Neuronal stem cell (in vitro differentiated cells): ENCODE measurements at regions not wholly inside any gene's neighbourhood (a gene's known extent, or its start where the extent isn't known, plus 50 kb on each side); places are given as distances from the start of the nearest gene placed in this dataset.

Source experiments
- DNase-seq: peaks from one replicate; pipeline ENCODE4 v3.0.0-alpha.2; 2013; ENCODE audit warnings: low spot score
- H2AFZ ChIP-seq: one replicate; pipeline ENCODE4 v1.6.1; 2013; ENCODE audit warnings: mild to moderate bottlenecking, low read length, inconsistent platforms
- H2AK5ac ChIP-seq: 2 replicates; pipeline ENCODE4 v1.6.1; 2013; ENCODE audit warnings: low read depth, mild to moderate bottlenecking, inconsistent platforms, low read length, moderate library complexity, mixed read lengths
- H2BK120ac ChIP-seq: 2 replicates; pipeline ENCODE4 v1.6.1; 2013; ENCODE audit warnings: low read depth, mild to moderate bottlenecking, inconsistent platforms, low read length, moderate library complexity, mixed read lengths
- H2BK12ac ChIP-seq: one replicate; pipeline ENCODE4 v1.6.1; 2013; ENCODE audit warnings: low read length, inconsistent platforms
- H2BK15ac ChIP-seq: 2 replicates; pipeline ENCODE4 v1.6.1; 2013; ENCODE audit warnings: mild to moderate bottlenecking, low read length, inconsistent platforms, mixed read lengths
- H2BK5ac ChIP-seq: one replicate; pipeline ENCODE4 v1.6.1; 2013; ENCODE audit warnings: inconsistent platforms, mild to moderate bottlenecking, low read length, moderate library complexity
- H3K14ac ChIP-seq: one replicate; pipeline ENCODE4 v1.6.1; 2013; ENCODE audit warnings: low read length, inconsistent platforms
- H3K18ac ChIP-seq: 2 replicates; pipeline ENCODE4 v1.6.1; 2013; ENCODE audit warnings: low read length, inconsistent platforms
- H3K23ac ChIP-seq: 2 replicates; pipeline ENCODE4 v1.6.1; 2013; ENCODE audit warnings: low read depth, mild to moderate bottlenecking, mixed read lengths, low read length, inconsistent platforms; ENCODE audit not compliant: poor library complexity
- H3K27ac ChIP-seq: replicated peaks from 3 replicates; pipeline ENCODE4 v1.5.1; 2013; ENCODE audit warnings: low read length, inconsistent platforms
- H3K27me3 ChIP-seq, 3 experiments: 2 replicates each; pipeline ENCODE4 v1.6.1; 2013; ENCODE audit warnings: low read length in 3 of 3, mild to moderate bottlenecking in 2 of 3, inconsistent platforms in 1 of 3, low read depth in 1 of 3, mixed read lengths in 1 of 3, moderate library complexity in 1 of 3; ENCODE audit not compliant: control insufficient read depth in 3 of 3, insufficient read depth in 3 of 3
- H3K36me3 ChIP-seq, 2 donors: replicated peaks in 1 of 2; 2 replicates each; pipeline ENCODE4 v1.6.1; 2013; ENCODE audit warnings: low read length in 2 of 2; ENCODE audit not compliant: control insufficient read depth in 2 of 2, insufficient read depth in 2 of 2
- H3K4ac ChIP-seq: 2 replicates; pipeline ENCODE4 v1.6.1; 2013; ENCODE audit warnings: inconsistent platforms, mild to moderate bottlenecking, low read length, moderate library complexity
- H3K4me1 ChIP-seq, 2 donors: 1 replicate in 1 of 2; 2 replicates in 1 of 2; pipeline ENCODE4 v1.6.1; 2013; ENCODE audit warnings: low read length in 2 of 2, low read depth in 1 of 2; ENCODE audit not compliant: control insufficient read depth in 2 of 2, insufficient read depth in 1 of 2
- H3K4me2 ChIP-seq: one replicate; pipeline ENCODE4 v1.6.1; 2013; ENCODE audit warnings: mild to moderate bottlenecking, low read length, inconsistent platforms; ENCODE audit not compliant: insufficient read depth, poor library complexity, severe bottlenecking
- H3K4me3 ChIP-seq, 2 donors: 2 replicates each; pipeline ENCODE4 v1.5.1; 2013; ENCODE audit warnings: low read length in 2 of 2, mild to moderate bottlenecking in 2 of 2, inconsistent platforms in 1 of 2, moderate library complexity in 1 of 2
- H3K79me1 ChIP-seq: one replicate; pipeline ENCODE4 v1.6.1; 2013; ENCODE audit warnings: low read depth, mild to moderate bottlenecking, inconsistent platforms, low read length, moderate library complexity
- H3K9ac ChIP-seq: one replicate; pipeline ENCODE4 v1.6.1; 2013; ENCODE audit warnings: mild to moderate bottlenecking, low read depth, low read length, inconsistent platforms; ENCODE audit not compliant: poor library complexity
- H3K9me3 ChIP-seq, 2 donors: replicated peaks in 1 of 2; 2 replicates each; pipeline versions ENCODE3 to v1.6.1; 2013; ENCODE audit warnings: low read length in 2 of 2, mild to moderate bottlenecking in 2 of 2, inconsistent platforms in 1 of 2, low read depth in 1 of 2, mixed read lengths in 1 of 2, moderate library complexity in 1 of 2; ENCODE audit not compliant: control insufficient read depth in 2 of 2, insufficient read depth in 1 of 2
- H4K8ac ChIP-seq: one replicate; pipeline ENCODE4 v1.6.1; 2013; ENCODE audit warnings: low read depth, mild to moderate bottlenecking, inconsistent platforms, low read length, moderate library complexity
- H4K91ac ChIP-seq: one replicate; pipeline ENCODE4 v1.6.1; 2013; ENCODE audit warnings: low read length, low read depth, mild to moderate bottlenecking, inconsistent platforms; ENCODE audit not compliant: poor library complexity
- WGBS, 2 donors: extraction: QIAGEN DNeasy Blood & Tissue Kit; methylation state at CpG; one replicate each; pipeline ENCODE4 v1.1.7; 2013; ENCODE audit warnings: missing lambda C conversion rate in 2 of 2, mixed read lengths in 1 of 2; ENCODE audit not compliant: insufficient read length in 2 of 2, insufficient replicate concordance in 1 of 2; ENCODE audit errors: extremely low coverage in 2 of 2; 5-methylcytosine and 5-hydroxymethylcytosine counted together

- H3K14ac ChIP-seq, result no peak overlapping the region
- H3K23ac ChIP-seq, result no peak overlapping the region
- no peaks in the 10 kb centered on the region for H3K36me3 ChIP-seq
- no peak overlapping the region for H3K4ac ChIP-seq
- no peak overlapping the region for H4K91ac ChIP-seq
- H3K9me3 ChIP-seq, result no peaks in the 10 kb centered on the region
- no peak overlapping the region for H2BK120ac ChIP-seq
- no peaks in the 10 kb centered on the region for H3K79me1 ChIP-seq
- H2BK15ac ChIP-seq, result no peak overlapping the region
- DNase-seq, result no peak
- WGBS, 2 donors, result no CpG with 5 or more reads among the region's 1 CpG
- peaks cover 0 to 4% of the 10 kb centered on the region in 2 donors for H3K4me1 ChIP-seq
- H3K27me3 ChIP-seq, result no peaks in the 10 kb centered on the region
- no peak overlapping the region for H3K9ac ChIP-seq
- no peak overlapping the region for H3K18ac ChIP-seq
- H3K27ac ChIP-seq, result no peak overlapping the region
- H2AK5ac ChIP-seq, result no peak overlapping the region
- no peak overlapping the region for H2BK12ac ChIP-seq
- H3K4me2 ChIP-seq, result no peak overlapping the region
- H2BK5ac ChIP-seq, result no peak overlapping the region
- no peak overlapping the region for H4K8ac ChIP-seq
- H3K4me3 ChIP-seq, result no peak overlapping the region
- no peak overlapping the region for H2AFZ ChIP-seq
Observed at GRCh38 chr6:49327005-49327404, 136.0 kb downstream of the MMUT start.

- no peak overlapping the region for H2BK12ac ChIP-seq
- no peak overlapping the region for H3K9ac ChIP-seq
- H3K27me3 ChIP-seq, result no peaks in the 10 kb centered on the region
- no peak overlapping the region for H3K4ac ChIP-seq
- no peak overlapping the region for H3K18ac ChIP-seq
- no peak overlapping the region for H3K4me3 ChIP-seq
- H3K79me1 ChIP-seq, result no peaks in the 10 kb centered on the region
- H2AK5ac ChIP-seq, result no peak overlapping the region
- no peak overlapping the region for H3K23ac ChIP-seq
- no peak overlapping the region for H2BK120ac ChIP-seq
- no peaks in the 10 kb centered on the region for H3K36me3 ChIP-seq
- no peak overlapping the region for H2BK15ac ChIP-seq
- peaks cover 0 to 4% of the 10 kb centered on the region in 2 donors for H3K4me1 ChIP-seq
- no peak overlapping the region for H3K4me2 ChIP-seq
- WGBS, 2 donors, result no CpG with 5 or more reads among the region's 2 CpGs
- H2AFZ ChIP-seq, result no peak overlapping the region
- H4K8ac ChIP-seq, result no peak overlapping the region
- H3K9me3 ChIP-seq, result no peaks in the 10 kb centered on the region
- DNase-seq, result no peak
- H3K14ac ChIP-seq, result no peak overlapping the region
- H4K91ac ChIP-seq, result no peak overlapping the region
- no peak overlapping the region for H3K27ac ChIP-seq
- H2BK5ac ChIP-seq, result no peak overlapping the region
Observed at GRCh38 chr6:49326347-49326746, 136.7 kb downstream of the MMUT start.

GRCh38 chr6:49325891-49326290, 137.2 kb downstream of the MMUT start:
- Histone ChIP-seq H3K4me3 (no peak overlapping the region), H4K91ac (no peak overlapping the region), H3K9me3 (no peaks in the 10 kb centered on the region), H4K8ac (no peak overlapping the region), H2BK12ac (no peak overlapping the region), H3K4me1 (peaks cover 0 to 4% of the 10 kb centered on the region in 2 donors), H2BK5ac (no peak overlapping the region), H3K14ac (no peak overlapping the region), H2AK5ac (no peak overlapping the region), H3K27ac (no peak overlapping the region), H3K4ac (no peak overlapping the region), H2BK15ac (no peak overlapping the region), H3K23ac (no peak overlapping the region), H3K4me2 (no peak overlapping the region), H2BK120ac (no peak overlapping the region), H3K18ac (no peak overlapping the region), H3K36me3 (no peaks in the 10 kb centered on the region), H3K79me1 (no peaks in the 10 kb centered on the region), H3K27me3 (no peaks in the 10 kb centered on the region), H2AFZ (no peak overlapping the region), H3K9ac (no peak overlapping the region)
- DNase-seq, result no peak
- no CpG with 5 or more reads among the region's 1 CpG for WGBS, 2 donors

- H2AK5ac ChIP-seq, result no peak overlapping the region
- no peak overlapping the region for H3K14ac ChIP-seq
- no peak overlapping the region for H4K91ac ChIP-seq
- no peak overlapping the region for H3K4me2 ChIP-seq
- H3K4me1 ChIP-seq, result peaks cover 0 to 1% of the 10 kb centered on the region in 2 donors
- no peak overlapping the region for H3K18ac ChIP-seq
- H2AFZ ChIP-seq, result no peak overlapping the region
- no peak overlapping the region for H2BK15ac ChIP-seq
- H2BK5ac ChIP-seq, result no peak overlapping the region
- H3K23ac ChIP-seq, result no peak overlapping the region
- H3K9me3 ChIP-seq, result no peaks in the 10 kb centered on the region
- H3K9ac ChIP-seq, result no peak overlapping the region
- H3K27me3 ChIP-seq, result no peaks in the 10 kb centered on the region
- H4K8ac ChIP-seq, result no peak overlapping the region
- H2BK120ac ChIP-seq, result no peak overlapping the region
- no peak for DNase-seq
- no peaks in the 10 kb centered on the region for H3K79me1 ChIP-seq
- H2BK12ac ChIP-seq, result no peak overlapping the region
- H3K4ac ChIP-seq, result no peak overlapping the region
- no peaks in the 10 kb centered on the region for H3K36me3 ChIP-seq
- no peak overlapping the region for H3K4me3 ChIP-seq
- H3K27ac ChIP-seq, result no peak overlapping the region
- no CpG with 5 or more reads among the region's 1 CpG for WGBS, 2 donors
Observed at GRCh38 chr6:49322861-49323260, 140.2 kb downstream of the MMUT start.
